Tibial nerve (tissue), 3 donors: ENCODE measurements at regions not wholly inside any gene's neighbourhood (a gene's known extent, or its start where the extent isn't known, plus 50 kb on each side); places are given as distances from the start of the nearest gene placed in this dataset.

ENCODE experiments used
- POLR2A ChIP-seq, 2 donors: fragments of 450-650 bp; IDR thresholded peaks; one replicate each; pipeline ENCODE4 v1.6.1; 2017; ENCODE audit warnings: antibody characterized with exemption in 2 of 2, mild to moderate bottlenecking in 2 of 2, moderate library complexity in 2 of 2
- TF ChIP-seq, protein P1 (sequence below), 5 experiments: fragments of 200-600 bp in 3 of 5; fragments of 450-650 bp in 2 of 5; sonication (generic) in 3 of 5; IDR thresholded peaks; one replicate each; pipeline ENCODE4 v1.5.1; 2016 to 2019; ENCODE audit warnings: antibody characterized with exemption in 5 of 5, mild to moderate bottlenecking in 3 of 5, moderate library complexity in 2 of 5

DNA sequence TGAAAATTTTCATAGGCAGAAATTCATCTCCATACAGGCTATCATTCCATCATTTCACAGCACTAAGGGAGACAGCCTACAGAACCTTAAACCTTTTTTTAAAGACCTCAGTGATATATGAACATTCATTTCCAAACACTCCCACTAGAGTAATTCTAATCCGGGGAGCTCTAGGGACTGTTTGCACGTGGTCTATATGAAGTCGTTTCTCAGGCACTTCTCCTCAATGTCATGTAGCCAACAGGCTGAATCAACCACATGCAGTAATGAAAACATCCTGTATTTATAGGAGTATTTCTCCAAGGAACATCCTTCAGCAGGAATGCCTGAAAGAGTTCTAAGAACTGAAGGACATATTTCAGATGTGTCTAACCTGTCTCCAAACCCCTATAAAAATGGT, 97.3 kb upstream of the CREB1 start:
- TF ChIP-seq, protein P1, sequence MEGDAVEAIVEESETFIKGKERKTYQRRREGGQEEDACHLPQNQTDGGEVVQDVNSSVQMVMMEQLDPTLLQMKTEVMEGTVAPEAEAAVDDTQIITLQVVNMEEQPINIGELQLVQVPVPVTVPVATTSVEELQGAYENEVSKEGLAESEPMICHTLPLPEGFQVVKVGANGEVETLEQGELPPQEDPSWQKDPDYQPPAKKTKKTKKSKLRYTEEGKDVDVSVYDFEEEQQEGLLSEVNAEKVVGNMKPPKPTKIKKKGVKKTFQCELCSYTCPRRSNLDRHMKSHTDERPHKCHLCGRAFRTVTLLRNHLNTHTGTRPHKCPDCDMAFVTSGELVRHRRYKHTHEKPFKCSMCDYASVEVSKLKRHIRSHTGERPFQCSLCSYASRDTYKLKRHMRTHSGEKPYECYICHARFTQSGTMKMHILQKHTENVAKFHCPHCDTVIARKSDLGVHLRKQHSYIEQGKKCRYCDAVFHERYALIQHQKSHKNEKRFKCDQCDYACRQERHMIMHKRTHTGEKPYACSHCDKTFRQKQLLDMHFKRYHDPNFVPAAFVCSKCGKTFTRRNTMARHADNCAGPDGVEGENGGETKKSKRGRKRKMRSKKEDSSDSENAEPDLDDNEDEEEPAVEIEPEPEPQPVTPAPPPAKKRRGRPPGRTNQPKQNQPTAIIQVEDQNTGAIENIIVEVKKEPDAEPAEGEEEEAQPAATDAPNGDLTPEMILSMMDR (IDR thresholded peaks at IDR 0.05) = no peak
- TF ChIP-seq POLR2A (IDR thresholded peaks at IDR 0.05) = no peak
